ENCODE measurements at regions not wholly inside any gene's neighbourhood (a gene's known extent, or its start where the extent isn't known, plus 50 kb on each side); places are given as distances from the start of the nearest gene placed in this dataset.

DNA sequence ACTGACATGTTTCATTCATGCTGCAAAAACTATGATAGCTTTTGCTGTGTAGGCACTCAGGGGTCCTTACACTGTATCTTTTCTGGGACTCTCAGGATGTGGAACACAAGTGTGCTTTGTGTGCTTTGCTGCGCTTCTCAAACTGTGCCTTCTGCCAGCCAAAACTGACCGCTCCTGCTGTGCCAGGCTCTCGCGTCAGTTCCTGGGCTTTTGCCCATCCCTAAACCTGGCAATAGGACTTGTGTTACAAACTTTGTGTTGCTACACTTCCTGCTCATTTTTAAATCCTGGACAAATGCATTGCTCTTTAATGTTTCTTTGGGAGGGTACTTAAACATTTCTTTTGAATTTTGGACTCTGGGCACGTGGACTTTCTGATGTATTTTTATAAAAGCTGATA, 60.3 kb downstream of the DIPK2A start:
- Mint-ChIP-seq H3K9me3 (no peaks in the 10 kb centered on the region), H3K27ac (no peak overlapping the region), H3K4me3 (no peak overlapping the region), H3K4me1 (ENCODE audit: low read depth) (no peaks in the 10 kb centered on the region), H3K27me3 (no peaks in the 10 kb centered on the region), H3K36me3 (ENCODE audit: low read depth) (no peaks in the 10 kb centered on the region)
- Histone ChIP-seq H3K27ac (ENCODE audit: low read depth in 1 of 2, low read length in 2 of 2) (no peak overlapping the region), H3K4me3 (ENCODE audit: low read length) (no peak overlapping the region), H3K9me3 (ENCODE audit: control insufficient read depth in 1 of 2, insufficient read depth in 1 of 2, low read length in 2 of 2) (no peaks in the 10 kb centered on the region), H3K27me3 (ENCODE audit: control insufficient read depth in 1 of 2, insufficient read depth in 2 of 2, low read length in 2 of 2) (no peaks in the 10 kb centered on the region), H3K4me1 (ENCODE audit: insufficient read depth, low read length) (no peaks in the 10 kb centered on the region), H3K36me3 (ENCODE audit: insufficient read depth, low read length) (no peaks in the 10 kb centered on the region)
- ChIA-PET POLR2A (no interaction called here), CTCF (no interaction called here)
- TF ChIP-seq, protein P1, sequence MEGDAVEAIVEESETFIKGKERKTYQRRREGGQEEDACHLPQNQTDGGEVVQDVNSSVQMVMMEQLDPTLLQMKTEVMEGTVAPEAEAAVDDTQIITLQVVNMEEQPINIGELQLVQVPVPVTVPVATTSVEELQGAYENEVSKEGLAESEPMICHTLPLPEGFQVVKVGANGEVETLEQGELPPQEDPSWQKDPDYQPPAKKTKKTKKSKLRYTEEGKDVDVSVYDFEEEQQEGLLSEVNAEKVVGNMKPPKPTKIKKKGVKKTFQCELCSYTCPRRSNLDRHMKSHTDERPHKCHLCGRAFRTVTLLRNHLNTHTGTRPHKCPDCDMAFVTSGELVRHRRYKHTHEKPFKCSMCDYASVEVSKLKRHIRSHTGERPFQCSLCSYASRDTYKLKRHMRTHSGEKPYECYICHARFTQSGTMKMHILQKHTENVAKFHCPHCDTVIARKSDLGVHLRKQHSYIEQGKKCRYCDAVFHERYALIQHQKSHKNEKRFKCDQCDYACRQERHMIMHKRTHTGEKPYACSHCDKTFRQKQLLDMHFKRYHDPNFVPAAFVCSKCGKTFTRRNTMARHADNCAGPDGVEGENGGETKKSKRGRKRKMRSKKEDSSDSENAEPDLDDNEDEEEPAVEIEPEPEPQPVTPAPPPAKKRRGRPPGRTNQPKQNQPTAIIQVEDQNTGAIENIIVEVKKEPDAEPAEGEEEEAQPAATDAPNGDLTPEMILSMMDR (IDR thresholded peaks at IDR 0.05): no peak
- ATAC-seq (ENCODE audit: poor library complexity): no peak
- intact Hi-C loops (cut with DNase I, micrococcal nuclease): no loop called here
- DNase-seq: no peak

GRCh38 chr3:144032531-144033239, 61.1 kb downstream of the DIPK2A start:
- Mint-ChIP-seq H3K27me3 (no peaks in the 10 kb centered on the region), H3K9me3 (no peaks in the 10 kb centered on the region), H3K36me3 (ENCODE audit: low read depth) (no peaks in the 10 kb centered on the region), H3K4me1 (ENCODE audit: low read depth) (no peaks in the 10 kb centered on the region), H3K27ac (no peak overlapping the region), H3K4me3 (no peak overlapping the region)
- Histone ChIP-seq H3K36me3 (ENCODE audit: insufficient read depth, low read length) (no peaks in the 10 kb centered on the region), H3K9me3 (ENCODE audit: control insufficient read depth in 1 of 2, insufficient read depth in 1 of 2, low read length in 2 of 2) (no peaks in the 10 kb centered on the region), H3K27me3 (ENCODE audit: control insufficient read depth in 1 of 2, insufficient read depth in 2 of 2, low read length in 2 of 2) (no peaks in the 10 kb centered on the region), H3K4me3 (ENCODE audit: low read length) (no peak overlapping the region), H3K27ac (ENCODE audit: low read depth in 1 of 2, low read length in 2 of 2) (no peak overlapping the region), H3K4me1 (ENCODE audit: insufficient read depth, low read length) (no peaks in the 10 kb centered on the region)
- intact Hi-C loops (cut with DNase I, micrococcal nuclease): no loop called here
- ChIA-PET CTCF (no interaction called here), POLR2A (no interaction called here)
- TF ChIP-seq, protein P1 (IDR thresholded peaks at IDR 0.05): no peak
- ATAC-seq (ENCODE audit: poor library complexity) (no peak), DNase-seq (no peak)

- ChIA-PET POLR2A (no interaction called here), CTCF (no interaction called here)
- H3K4me3 Mint-ChIP-seq: no peak overlapping the region
Observed at GRCh38 chr3:144033240-144033589, 61.6 kb downstream of the DIPK2A start.

More at GRCh38 chr3:144033240-144033589, 61.6 kb downstream of the DIPK2A start:
- intact Hi-C loops (cut with DNase I, micrococcal nuclease): no loop called here
- Mint-ChIP-seq H3K27me3 (no peaks in the 10 kb centered on the region), H3K9me3 (no peaks in the 10 kb centered on the region), H3K36me3 (ENCODE audit: low read depth) (no peaks in the 10 kb centered on the region), H3K4me1 (ENCODE audit: low read depth) (no peaks in the 10 kb centered on the region), H3K27ac (no peak overlapping the region)
- DNase-seq: no peak
- H3K27me3 ChIP-seq (ENCODE audit: control insufficient read depth in 1 of 2, insufficient read depth in 2 of 2, low read length in 2 of 2): no peaks in the 10 kb centered on the region
- TF ChIP-seq, protein P1 (IDR thresholded peaks at IDR 0.05): no peak
- ATAC-seq (ENCODE audit: poor library complexity): no peak
- no peak overlapping the region for H3K4me3 ChIP-seq (ENCODE audit: low read length)
- no peaks in the 10 kb centered on the region for H3K36me3 ChIP-seq (ENCODE audit: insufficient read depth, low read length)
- no peaks in the 10 kb centered on the region for H3K9me3 ChIP-seq (ENCODE audit: control insufficient read depth in 1 of 2, insufficient read depth in 1 of 2, low read length in 2 of 2)
- H3K4me1 ChIP-seq (ENCODE audit: insufficient read depth, low read length): no peaks in the 10 kb centered on the region
- no peak overlapping the region for H3K27ac ChIP-seq (ENCODE audit: low read depth in 1 of 2, low read length in 2 of 2)
